Raji (cell line): ENCODE measurements at regions not wholly inside any gene's neighbourhood (a gene's known extent, or its start where the extent isn't known, plus 50 kb on each side); places are given as distances from the start of the nearest gene placed in this dataset.

ENCODE experiments used
- POLR2A ChIP-seq: IDR thresholded peaks from 2 replicates; pipeline ENCODE4 v1.6.1; 2011; ENCODE audit warnings: low read depth, low read length, control low read depth; ENCODE audit not compliant: insufficient read depth

- TF ChIP-seq POLR2A = no peak
Observed at GRCh38 chrY:7447881-7448516, 536.4 kb upstream of the AMELY start.

DNA sequence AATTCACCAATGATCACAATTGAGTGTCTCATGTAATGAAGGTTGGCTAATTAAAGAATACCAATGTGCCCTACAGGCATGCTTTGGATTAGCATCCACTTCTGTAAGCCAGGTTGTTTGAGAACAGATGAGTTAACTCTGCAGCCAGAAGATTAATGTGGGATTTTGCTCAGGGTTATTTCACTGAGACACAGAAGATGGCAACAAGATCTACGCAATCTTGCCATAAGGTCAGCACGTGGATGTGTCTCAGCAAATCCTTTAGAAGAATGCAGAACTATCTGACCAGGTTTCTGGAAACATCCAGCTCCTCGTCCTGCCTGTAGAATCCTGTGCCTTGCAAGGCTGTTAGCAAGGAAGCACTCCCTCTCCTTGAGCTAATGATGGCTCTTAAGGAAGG lies 532.6 kb upstream of the AMELY start:
- no peak for TF ChIP-seq POLR2A

DNA sequence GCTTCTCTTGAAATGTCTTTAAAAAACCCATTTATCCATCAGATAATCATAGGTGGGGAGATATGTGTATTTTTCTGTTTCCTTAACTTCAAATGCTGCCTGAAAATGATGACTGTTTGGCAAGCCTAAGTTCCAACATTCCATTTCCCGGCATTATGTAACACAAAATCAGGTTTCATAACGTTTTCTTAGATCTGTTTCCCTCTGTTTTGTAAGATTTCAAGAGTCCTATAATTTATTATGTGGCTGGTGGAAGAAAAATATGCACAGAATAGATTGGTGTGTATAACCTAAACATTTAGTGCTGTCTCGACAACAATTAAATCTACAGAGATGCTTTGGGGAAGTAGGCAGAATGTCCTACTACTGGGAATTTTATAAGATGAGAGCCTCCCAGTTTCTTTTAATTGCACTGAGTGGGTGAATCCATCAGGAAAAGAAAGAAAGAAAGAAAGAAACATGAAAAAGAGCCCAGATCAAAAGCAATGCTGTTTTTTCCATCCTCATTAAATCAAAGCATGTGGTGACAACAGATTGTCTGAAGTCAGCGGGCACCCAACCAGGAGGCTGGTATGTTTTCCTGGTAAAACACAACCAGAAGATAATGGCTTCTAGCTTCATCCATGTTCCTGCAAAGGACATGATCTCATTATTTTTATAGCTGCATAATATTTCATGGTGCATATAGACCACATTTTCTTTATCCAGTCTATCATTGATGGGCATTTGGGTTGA lies 529.4 kb upstream of the AMELY start:
- no peak for TF ChIP-seq POLR2A

- no peak for TF ChIP-seq POLR2A
Observed at GRCh38 chrY:7437086-7437485, 525.5 kb upstream of the AMELY start.

- TF ChIP-seq POLR2A = no peak
Observed at GRCh38 chrY:7433817-7434809, 522.6 kb upstream of the AMELY start.

DNA sequence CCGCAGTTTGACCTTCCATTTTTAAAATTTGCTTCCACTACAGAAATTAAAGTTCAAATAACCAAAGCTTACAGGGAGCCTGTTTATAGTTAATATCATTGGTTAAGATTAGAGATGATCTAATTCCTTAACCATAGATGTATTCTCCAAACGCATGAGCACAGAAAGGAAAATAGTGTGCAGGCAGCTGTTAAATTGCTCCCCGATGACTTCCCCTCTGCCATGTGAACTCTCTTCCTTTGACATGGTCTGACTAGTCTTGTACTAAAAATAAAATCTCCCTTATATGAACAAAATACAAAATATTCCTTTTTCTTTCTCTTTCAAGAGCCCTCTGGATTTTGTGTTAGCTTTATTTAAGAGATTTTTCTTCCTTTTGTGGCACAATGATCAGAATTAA lies 507.6 kb upstream of the AMELY start:
- TF ChIP-seq POLR2A = no peak

- no peak for TF ChIP-seq POLR2A
Observed at GRCh38 chrY:7417946-7418345, 506.4 kb upstream of the AMELY start.

DNA sequence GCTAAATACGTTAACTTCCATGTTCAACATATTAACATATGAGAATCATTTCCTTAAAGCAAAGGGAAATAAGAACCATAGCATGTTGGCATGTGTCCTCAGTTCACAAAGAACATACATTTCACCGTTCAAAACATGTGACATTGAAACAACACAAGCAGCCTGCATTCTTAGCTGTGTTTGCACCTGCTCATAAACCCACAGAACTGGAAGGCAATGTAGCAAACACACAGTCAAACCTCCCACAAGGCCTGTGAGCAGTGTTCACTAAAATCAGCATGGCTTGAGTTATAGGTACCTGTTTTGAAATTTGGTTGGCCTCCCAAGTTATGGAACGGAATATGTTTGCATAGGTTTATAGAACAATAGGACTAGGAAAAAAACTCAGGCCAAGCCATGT lies 504.9 kb upstream of the AMELY start:
- TF ChIP-seq POLR2A = no peak

GRCh38 chrY:7415157-7415633 lies 503.6 kb upstream of the AMELY start:
- no peak for TF ChIP-seq POLR2A

DNA sequence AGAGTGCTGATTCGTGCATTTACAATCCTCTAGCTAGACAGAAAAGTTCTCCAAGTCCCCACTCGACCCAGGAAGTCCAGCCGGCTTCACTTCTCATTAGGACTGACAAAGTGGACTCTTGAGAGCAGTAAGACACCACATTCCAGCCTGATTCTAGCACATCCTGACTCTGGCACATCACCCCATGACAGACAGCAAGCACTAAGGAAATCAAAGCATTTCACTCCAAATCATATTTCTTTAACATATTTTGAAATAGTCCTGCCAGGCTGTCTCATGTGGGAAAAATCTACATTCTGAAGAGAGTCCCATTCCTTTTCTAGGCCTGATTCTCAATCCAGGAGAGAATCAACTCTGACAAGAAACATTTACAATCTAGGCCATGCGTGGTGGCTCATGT lies 478.5 kb upstream of the AMELY start:
- no peak for TF ChIP-seq POLR2A

- no peak for TF ChIP-seq POLR2A
Observed at GRCh38 chrY:7382988-7383387, 471.4 kb upstream of the AMELY start.

DNA sequence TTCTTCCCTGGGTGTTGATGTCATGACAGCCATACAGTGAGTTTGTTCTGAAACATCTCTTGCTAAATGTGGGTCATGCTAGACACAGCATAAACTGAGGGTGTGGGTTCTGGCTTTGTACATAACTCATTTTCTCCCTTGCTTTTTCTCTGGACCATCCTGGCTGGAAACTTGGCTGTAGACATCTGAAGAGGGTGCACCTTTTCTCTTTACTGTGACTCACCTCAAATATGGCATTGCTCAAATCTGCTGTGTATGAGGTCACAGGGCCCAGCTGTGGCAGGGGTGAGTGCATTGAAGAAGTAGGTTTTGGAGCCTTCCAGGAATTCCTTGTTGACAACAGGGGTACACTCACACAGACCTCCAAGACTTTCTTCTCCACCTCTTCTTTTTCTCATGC lies 465.5 kb upstream of the AMELY start:
- no peak for TF ChIP-seq POLR2A

- TF ChIP-seq POLR2A = no peak
Observed at GRCh38 chrY:7359520-7359919, 448.0 kb upstream of the AMELY start.

DNA sequence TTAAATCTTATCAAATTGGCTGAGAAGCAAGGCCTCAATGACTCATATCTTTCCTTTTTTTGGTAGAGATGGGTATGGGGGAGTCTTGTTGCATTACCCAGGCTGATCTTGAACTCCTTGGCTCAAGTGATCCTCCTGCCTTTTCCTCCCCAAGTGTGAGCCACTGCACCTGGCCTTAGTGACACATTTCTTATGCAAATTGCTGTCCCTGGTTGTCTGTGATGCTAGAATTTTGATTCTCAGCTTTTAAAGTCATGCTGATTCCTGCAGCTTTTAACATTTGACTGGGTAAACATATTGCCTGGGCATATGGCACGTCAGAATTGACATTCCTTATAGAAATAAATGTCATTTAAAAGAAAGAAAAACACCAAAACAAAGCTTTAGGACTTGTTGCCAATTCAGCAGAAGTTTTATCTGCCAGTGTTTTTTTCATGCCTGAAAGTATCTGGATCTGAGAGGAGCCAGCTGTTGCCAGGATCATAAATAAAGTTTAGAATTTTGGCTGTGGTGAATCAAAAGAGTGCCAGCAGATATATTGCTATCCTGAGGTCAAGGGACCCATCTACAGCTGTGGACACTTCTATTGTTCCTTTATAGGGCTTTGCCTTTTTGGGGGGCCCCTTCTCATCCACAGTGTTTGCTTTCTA lies 446.7 kb upstream of the AMELY start:
- no peak for TF ChIP-seq POLR2A

DNA sequence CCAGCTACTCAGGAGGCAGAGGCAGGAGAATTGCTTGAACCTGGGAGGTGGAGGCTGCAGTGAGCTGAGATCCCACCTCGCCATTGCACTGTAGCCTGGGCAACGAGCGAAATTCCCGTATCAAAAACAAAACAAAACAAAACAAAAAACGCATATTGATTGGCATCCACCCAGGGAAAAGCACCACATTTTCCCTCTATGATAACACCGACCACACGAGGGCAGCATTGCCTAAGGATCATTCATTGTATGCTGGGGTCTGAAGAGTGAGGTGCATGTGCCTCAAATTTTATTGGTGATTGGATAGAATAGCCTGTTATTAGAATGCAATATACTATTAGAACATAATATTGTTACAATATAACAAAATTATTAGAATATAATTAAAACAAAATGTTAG lies 433.1 kb upstream of the AMELY start:
- no peak for TF ChIP-seq POLR2A
